Skeletal muscle satellite cell (primary cell): ENCODE measurements at regions not wholly inside any gene's neighbourhood (a gene's known extent, or its start where the extent isn't known, plus 50 kb on each side); places are given as distances from the start of the nearest gene placed in this dataset.

ENCODE experiments used
- H3K27me3 ChIP-seq: 2 replicates; pipeline ENCODE4 v1.7.0; 2013; ENCODE audit warnings: low read length; ENCODE audit not compliant: control insufficient read depth, insufficient read depth
- H3K36me3 ChIP-seq: 2 replicates; pipeline ENCODE4 v1.7.0; 2013; ENCODE audit warnings: mild to moderate bottlenecking, control low read depth, low read length; ENCODE audit not compliant: insufficient read depth
- H3K4me1 ChIP-seq: 2 replicates; pipeline ENCODE4 v1.7.0; 2013; ENCODE audit warnings: low read length; ENCODE audit not compliant: control insufficient read depth, insufficient read depth
- H3K4me2 ChIP-seq: 2 replicates; pipeline ENCODE4 v1.7.0; 2013; ENCODE audit warnings: mild to moderate bottlenecking, low read length
- H3K4me3 ChIP-seq: 2 replicates; pipeline ENCODE4 v1.7.0; 2013; ENCODE audit warnings: low read length
- H3K9ac ChIP-seq: 2 replicates; pipeline ENCODE4 v1.7.0; 2013; ENCODE audit warnings: mild to moderate bottlenecking, low read depth, low read length, moderate library complexity
- H3K9me3 ChIP-seq: replicated peaks from 2 replicates; pipeline ENCODE4 v1.7.0; 2013; ENCODE audit warnings: mild to moderate bottlenecking, control low read depth, low read length

- no peak overlapping the region for H3K4me2 ChIP-seq
- no peaks in the 10 kb centered on the region for H3K9me3 ChIP-seq
- H3K27me3 ChIP-seq = peaks cover 8% of the 10 kb centered on the region
- no peaks in the 10 kb centered on the region for H3K4me1 ChIP-seq
- no peak overlapping the region for H3K9ac ChIP-seq
- no peak overlapping the region for H3K4me3 ChIP-seq
- no peaks in the 10 kb centered on the region for H3K36me3 ChIP-seq
Measured at GRCh38 chr18:55089610-55090009, 130.3 kb upstream of the CCDC68 start.

- Histone ChIP-seq H3K4me2 (no peak overlapping the region), H3K9me3 (no peaks in the 10 kb centered on the region), H3K4me1 (no peaks in the 10 kb centered on the region), H3K27me3 (peaks cover 8% of the 10 kb centered on the region), H3K4me3 (no peak overlapping the region), H3K9ac (no peak overlapping the region), H3K36me3 (no peaks in the 10 kb centered on the region)
Measured at GRCh38 chr18:55088561-55088960, 129.3 kb upstream of the CCDC68 start.

- H3K9me3 ChIP-seq = no peaks in the 10 kb centered on the region
- H3K27me3 ChIP-seq = peaks cover 8% of the 10 kb centered on the region
- no peak overlapping the region for H3K4me3 ChIP-seq
- H3K36me3 ChIP-seq = no peaks in the 10 kb centered on the region
- H3K4me1 ChIP-seq = no peaks in the 10 kb centered on the region
- no peak overlapping the region for H3K9ac ChIP-seq
- H3K4me2 ChIP-seq = no peak overlapping the region
Measured at GRCh38 chr18:55088000-55088401, 128.7 kb upstream of the CCDC68 start.

GRCh38 chr18:55086906-55087305, 127.6 kb upstream of the CCDC68 start:
- H3K4me1 ChIP-seq = no peaks in the 10 kb centered on the region
- peaks cover 8% of the 10 kb centered on the region for H3K27me3 ChIP-seq
- no peak overlapping the region for H3K9ac ChIP-seq
- no peak overlapping the region for H3K4me2 ChIP-seq
- H3K9me3 ChIP-seq = no peaks in the 10 kb centered on the region
- H3K4me3 ChIP-seq = no peak overlapping the region
- no peaks in the 10 kb centered on the region for H3K36me3 ChIP-seq

- Histone ChIP-seq H3K4me2 (no peak overlapping the region), H3K9ac (no peak overlapping the region), H3K9me3 (no peaks in the 10 kb centered on the region), H3K36me3 (no peaks in the 10 kb centered on the region), H3K4me1 (no peaks in the 10 kb centered on the region), H3K4me3 (no peak overlapping the region), H3K27me3 (peaks cover 8% of the 10 kb centered on the region)
Measured at GRCh38 chr18:55085557-55086285, 126.5 kb upstream of the CCDC68 start.

GRCh38 chr18:55084550-55084949, 125.3 kb upstream of the CCDC68 start:
- H3K4me3 ChIP-seq = no peak overlapping the region
- no peaks in the 10 kb centered on the region for H3K36me3 ChIP-seq
- H3K9ac ChIP-seq = no peak overlapping the region
- H3K4me2 ChIP-seq = no peak overlapping the region
- H3K27me3 ChIP-seq = peaks cover 8% of the 10 kb centered on the region
- no peaks in the 10 kb centered on the region for H3K9me3 ChIP-seq
- H3K4me1 ChIP-seq = no peaks in the 10 kb centered on the region

- Histone ChIP-seq H3K27me3 (peaks cover 4% of the 10 kb centered on the region), H3K4me2 (no peak overlapping the region), H3K9ac (no peak overlapping the region), H3K36me3 (no peaks in the 10 kb centered on the region), H3K9me3 (no peaks in the 10 kb centered on the region), H3K4me1 (no peaks in the 10 kb centered on the region), H3K4me3 (no peak overlapping the region)
Measured at GRCh38 chr18:55083461-55083860, 124.2 kb upstream of the CCDC68 start.

GRCh38 chr18:55079481-55080355, 120.5 kb upstream of the CCDC68 start:
- H3K27me3 ChIP-seq = no peaks in the 10 kb centered on the region
- H3K4me2 ChIP-seq = no peak overlapping the region
- no peaks in the 10 kb centered on the region for H3K4me1 ChIP-seq
- H3K9me3 ChIP-seq = no peaks in the 10 kb centered on the region
- no peak overlapping the region for H3K4me3 ChIP-seq
- no peak overlapping the region for H3K9ac ChIP-seq
- H3K36me3 ChIP-seq = no peaks in the 10 kb centered on the region

- H3K27me3 ChIP-seq = peaks cover 2% of the 10 kb centered on the region
- H3K4me2 ChIP-seq = no peak overlapping the region
- no peaks in the 10 kb centered on the region for H3K9me3 ChIP-seq
- no peak overlapping the region for H3K9ac ChIP-seq
- no peaks in the 10 kb centered on the region for H3K36me3 ChIP-seq
- H3K4me3 ChIP-seq = no peak overlapping the region
- H3K4me1 ChIP-seq = no peaks in the 10 kb centered on the region
Measured at GRCh38 chr18:55079067-55079466, 119.8 kb upstream of the CCDC68 start.

- no peaks in the 10 kb centered on the region for H3K36me3 ChIP-seq
- H3K4me2 ChIP-seq = no peak overlapping the region
- peaks cover 8% of the 10 kb centered on the region for H3K27me3 ChIP-seq
- no peaks in the 10 kb centered on the region for H3K4me1 ChIP-seq
- no peak overlapping the region for H3K4me3 ChIP-seq
- no peak overlapping the region for H3K9ac ChIP-seq
- H3K9me3 ChIP-seq = no peaks in the 10 kb centered on the region
Measured at GRCh38 chr18:55078303-55078932, 119.2 kb upstream of the CCDC68 start.

GRCh38 chr18:55076643-55077218, 117.5 kb upstream of the CCDC68 start:
- Histone ChIP-seq H3K36me3 (no peaks in the 10 kb centered on the region), H3K4me2 (no peak overlapping the region), H3K4me3 (no peak overlapping the region), H3K27me3 (peaks cover 16% of the 10 kb centered on the region), H3K4me1 (no peaks in the 10 kb centered on the region), H3K9me3 (no peaks in the 10 kb centered on the region), H3K9ac (no peak overlapping the region)
